ENCODE measurements at regions not wholly inside any gene's neighbourhood (a gene's known extent, or its start where the extent isn't known, plus 50 kb on each side); places are given as distances from the start of the nearest gene placed in this dataset.

- TF ChIP-seq RARB (CRISPR knock-in tag; IDR thresholded peaks at IDR 0.05), result no peak
Measured at GRCh38 chr2:238790126-238790832, 57.6 kb upstream of the TWIST2 start (continued).

- ATAC-seq, result no peak
- TF ChIP-seq CSDC2 (CRISPR knock-in tag; IDR thresholded peaks at IDR 0.05), result no peak
- TF ChIP-seq TSHZ2 (CRISPR knock-in tag; IDR thresholded peaks at IDR 0.05), result no peak
- TF ChIP-seq ZNF8 (CRISPR knock-in tag; IDR thresholded peaks at IDR 0.05), result no peak
- no peak for TF ChIP-seq OSR1 (CRISPR knock-in tag; IDR thresholded peaks at IDR 0.05)
Measured at GRCh38 chr2:238790833-238791230, 57.1 kb upstream of the TWIST2 start.

GRCh38 chr2:238791354-238791753 lies 56.5 kb upstream of the TWIST2 start:
- no peak for ATAC-seq
- TF ChIP-seq ZFP30 (CRISPR knock-in tag; IDR thresholded peaks at IDR 0.05) (no peak), SNAI2 (CRISPR knock-in tag; IDR thresholded peaks at IDR 0.05) (no peak), PPARA (CRISPR knock-in tag; IDR thresholded peaks at IDR 0.05; ENCODE audit: borderline replicate concordance) (no peak), POU6F1 (CRISPR knock-in tag; IDR thresholded peaks at IDR 0.05; ENCODE audit: borderline replicate concordance, low read depth) (no peak), PATZ1 (CRISPR knock-in tag; IDR thresholded peaks at IDR 0.05; ENCODE audit: borderline replicate concordance) (no peak), ZNF8 (CRISPR knock-in tag; IDR thresholded peaks at IDR 0.05) (no peak), ARNTL (CRISPR knock-in tag; IDR thresholded peaks at IDR 0.05; ENCODE audit: borderline replicate concordance, low read depth) (no peak), TSHZ2 (CRISPR knock-in tag; IDR thresholded peaks at IDR 0.05) (no peak), GLIS3 (CRISPR knock-in tag; IDR thresholded peaks at IDR 0.05) (no peak), RARB (CRISPR knock-in tag; IDR thresholded peaks at IDR 0.05) (no peak), CSRNP3 (CRISPR knock-in tag; IDR thresholded peaks at IDR 0.05) (no peak)

GRCh38 chr2:238793306-238793705 lies 54.6 kb upstream of the TWIST2 start:
- no peak for TF ChIP-seq CREB5 (CRISPR knock-in tag; IDR thresholded peaks at IDR 0.05; ENCODE audit: low read depth)
- TF ChIP-seq ESRRG (CRISPR knock-in tag; IDR thresholded peaks at IDR 0.05), result no peak
- no peak for TF ChIP-seq RARB (CRISPR knock-in tag; IDR thresholded peaks at IDR 0.05)
- no peak for TF ChIP-seq PATZ1 (CRISPR knock-in tag; IDR thresholded peaks at IDR 0.05; ENCODE audit: borderline replicate concordance)
- TF ChIP-seq ZNF565 (CRISPR knock-in tag; conservative IDR thresholded peaks at IDR 0.05; ENCODE audit: low read depth), result no peak
- TF ChIP-seq CSDC2 (CRISPR knock-in tag; IDR thresholded peaks at IDR 0.05), result no peak
- TF ChIP-seq TCF4 (CRISPR knock-in tag; IDR thresholded peaks at IDR 0.05; ENCODE audit: borderline replicate concordance), result no peak
- TF ChIP-seq ZFP3 (CRISPR knock-in tag; IDR thresholded peaks at IDR 0.05), result no peak
- ATAC-seq, result no peak
